Upper lobe of left lung (tissue), 4 donors: ENCODE measurements at regions not wholly inside any gene's neighbourhood (a gene's known extent, or its start where the extent isn't known, plus 50 kb on each side); places are given as distances from the start of the nearest gene placed in this dataset.

Source experiments
- CTCF ChIP-seq, 6 experiments: fragments of 450-650 bp in 4 of 6; fragments of 200-600 bp in 2 of 6; sonication (generic) in 2 of 6; IDR thresholded peaks; one replicate each; pipeline ENCODE4 v1.5.1; 2016 to 2019; ENCODE audit warnings: antibody characterized with exemption in 6 of 6
- EP300 ChIP-seq, 4 donors: sonication (generic); formaldehyde crosslinking; IDR thresholded peaks; one replicate each; pipeline ENCODE4 v1.5.1; 2017; ENCODE audit warnings: antibody characterized with exemption in 4 of 4, control low read depth in 2 of 4
- POLR2A ChIP-seq, 4 donors: fragments of 450-650 bp; IDR thresholded peaks; one replicate each; pipeline ENCODE4 v1.5.1; 2016 to 2017; ENCODE audit warnings: antibody characterized with exemption in 4 of 4, mild to moderate bottlenecking in 2 of 4
- POLR2AphosphoS5 ChIP-seq, 2 donors: sonication (generic); formaldehyde crosslinking; IDR thresholded peaks; one replicate each; pipeline ENCODE4 v1.5.1; 2017; ENCODE audit warnings: antibody characterized with exemption in 2 of 2

GRCh38 chr17:5823219-5823618 is 238.9 kb upstream of the NLRP1 start:
- TF ChIP-seq POLR2AphosphoS5 (IDR thresholded peaks at IDR 0.05) (no peak), CTCF (IDR thresholded peaks at IDR 0.05) (no peak), POLR2A (IDR thresholded peaks at IDR 0.05) (no peak), EP300 (IDR thresholded peaks at IDR 0.05) (no peak)
